Smooth muscle cell (in vitro differentiated cells): ENCODE measurements at regions not wholly inside any gene's neighbourhood (a gene's known extent, or its start where the extent isn't known, plus 50 kb on each side); places are given as distances from the start of the nearest gene placed in this dataset.

Experiments
- DNase-seq: peaks from one replicate; lab custom pipeline; 2025; ENCODE audit not compliant: unreplicated experiment; lab: John Stamatoyannopoulos, UW
- H2AFZ ChIP-seq: fragments of 200-600 bp; sonication (generic); 2 replicates; pipeline ENCODE4 v1.6.0; 2016; ENCODE audit warnings: antibody characterized with exemption, low read depth, mild to moderate bottlenecking
- H3F3A ChIP-seq: fragments of 200-600 bp; sonication (generic); 2 replicates; pipeline ENCODE4 v1.6.0; 2017; ENCODE audit warnings: antibody characterized with exemption, low read depth
- H3K27ac ChIP-seq: fragments of 200-600 bp; sonication (generic); 2 replicates; pipeline ENCODE4 v1.5.1; 2016; ENCODE audit warnings: low read depth, mild to moderate bottlenecking
- H3K27me3 ChIP-seq: fragments of 200-600 bp; sonication (generic); 2 replicates; pipeline ENCODE4 v1.6.1; 2016; ENCODE audit warnings: low read depth, mild to moderate bottlenecking
- H3K36me3 ChIP-seq: fragments of 200-600 bp; sonication (generic); 2 replicates; pipeline ENCODE4 v1.5.1; 2016; ENCODE audit warnings: low read depth
- H3K4me1 ChIP-seq: fragments of 200-600 bp; sonication (generic); 2 replicates; pipeline ENCODE4 v1.5.1; 2016; ENCODE audit warnings: low read depth
- H3K4me2 ChIP-seq: fragments of 200-600 bp; sonication (generic); 2 replicates; pipeline ENCODE4 v1.6.0; 2016; ENCODE audit warnings: mild to moderate bottlenecking
- H3K4me3 ChIP-seq: fragments of 200-600 bp; sonication (generic); 2 replicates; pipeline ENCODE4 v1.5.1; 2016; ENCODE audit warnings: mild to moderate bottlenecking
- H3K79me2 ChIP-seq: fragments of 200-600 bp; sonication (generic); 2 replicates; pipeline ENCODE4 v1.6.0; 2016; ENCODE audit warnings: low read depth, mild to moderate bottlenecking
- H3K9ac ChIP-seq: fragments of 200-600 bp; sonication (generic); 2 replicates; pipeline ENCODE4 v1.6.0; 2016; ENCODE audit warnings: low read depth
- H3K9me3 ChIP-seq: fragments of 200-600 bp; sonication (generic); replicated peaks from 2 replicates; pipeline ENCODE4 v1.5.1; 2016; ENCODE audit warnings: low read depth
- H4K20me1 ChIP-seq: fragments of 200-600 bp; sonication (generic); 2 replicates; pipeline ENCODE4 v1.6.0; 2016; ENCODE audit warnings: low read depth
- WGBS: methylation state at CpG from one replicate; pipeline ENCODE4 v1.1.7; 2016; ENCODE audit warnings: low lambda C conversion rate; 5-methylcytosine and 5-hydroxymethylcytosine counted together
- TF ChIP-seq, protein P1 (sequence below): fragments of 200-600 bp; sonication (generic); IDR thresholded peaks from 2 replicates; pipeline ENCODE4 v1.5.1; 2017; ENCODE audit warnings: borderline replicate concordance, mild to moderate bottlenecking, antibody characterized with exemption; ENCODE audit not compliant: insufficient read depth, poor library complexity, severe bottlenecking

DNA sequence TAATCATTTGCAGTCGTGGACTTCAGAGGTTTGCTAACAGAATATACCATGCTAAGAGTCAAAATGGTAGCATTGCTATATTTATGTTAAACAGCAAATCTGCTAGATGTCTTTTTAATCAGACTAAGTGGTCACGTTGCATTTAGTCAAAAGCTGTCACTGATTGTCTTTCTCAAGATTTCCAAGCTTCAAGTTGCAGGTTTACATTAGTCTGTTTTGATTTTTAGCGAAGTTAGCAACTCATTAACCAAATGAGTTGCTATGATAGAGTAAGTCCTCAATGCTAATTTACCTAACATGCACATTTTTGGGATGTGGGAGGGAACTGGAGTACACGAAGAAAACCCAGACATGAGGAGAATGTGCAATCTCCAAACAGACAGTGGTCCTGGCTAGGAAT is 653.2 kb downstream of the TNS3 start:
- Histone ChIP-seq H3F3A (peaks cover 42% of the 10 kb centered on the region), H2AFZ (peak overlapping the region; percentile 44), H3K4me2 (peak overlapping the region; percentile 15), H3K36me3 (no peaks in the 10 kb centered on the region), H3K9ac (no peak overlapping the region), H3K79me2 (peaks cover 4% of the 10 kb centered on the region), H3K27ac (peak overlapping the region; percentile 95), H4K20me1 (no peaks in the 10 kb centered on the region), H3K4me1 (peaks cover 8% of the 10 kb centered on the region), H3K27me3 (no peaks in the 10 kb centered on the region), H3K4me3 (no peak overlapping the region), H3K9me3 (no peaks in the 10 kb centered on the region)
- WGBS = 54% methylated on average over 4 of the region's 4 CpGs
- TF ChIP-seq, protein P1, sequence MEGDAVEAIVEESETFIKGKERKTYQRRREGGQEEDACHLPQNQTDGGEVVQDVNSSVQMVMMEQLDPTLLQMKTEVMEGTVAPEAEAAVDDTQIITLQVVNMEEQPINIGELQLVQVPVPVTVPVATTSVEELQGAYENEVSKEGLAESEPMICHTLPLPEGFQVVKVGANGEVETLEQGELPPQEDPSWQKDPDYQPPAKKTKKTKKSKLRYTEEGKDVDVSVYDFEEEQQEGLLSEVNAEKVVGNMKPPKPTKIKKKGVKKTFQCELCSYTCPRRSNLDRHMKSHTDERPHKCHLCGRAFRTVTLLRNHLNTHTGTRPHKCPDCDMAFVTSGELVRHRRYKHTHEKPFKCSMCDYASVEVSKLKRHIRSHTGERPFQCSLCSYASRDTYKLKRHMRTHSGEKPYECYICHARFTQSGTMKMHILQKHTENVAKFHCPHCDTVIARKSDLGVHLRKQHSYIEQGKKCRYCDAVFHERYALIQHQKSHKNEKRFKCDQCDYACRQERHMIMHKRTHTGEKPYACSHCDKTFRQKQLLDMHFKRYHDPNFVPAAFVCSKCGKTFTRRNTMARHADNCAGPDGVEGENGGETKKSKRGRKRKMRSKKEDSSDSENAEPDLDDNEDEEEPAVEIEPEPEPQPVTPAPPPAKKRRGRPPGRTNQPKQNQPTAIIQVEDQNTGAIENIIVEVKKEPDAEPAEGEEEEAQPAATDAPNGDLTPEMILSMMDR = no peak
- no peak for DNase-seq

DNA sequence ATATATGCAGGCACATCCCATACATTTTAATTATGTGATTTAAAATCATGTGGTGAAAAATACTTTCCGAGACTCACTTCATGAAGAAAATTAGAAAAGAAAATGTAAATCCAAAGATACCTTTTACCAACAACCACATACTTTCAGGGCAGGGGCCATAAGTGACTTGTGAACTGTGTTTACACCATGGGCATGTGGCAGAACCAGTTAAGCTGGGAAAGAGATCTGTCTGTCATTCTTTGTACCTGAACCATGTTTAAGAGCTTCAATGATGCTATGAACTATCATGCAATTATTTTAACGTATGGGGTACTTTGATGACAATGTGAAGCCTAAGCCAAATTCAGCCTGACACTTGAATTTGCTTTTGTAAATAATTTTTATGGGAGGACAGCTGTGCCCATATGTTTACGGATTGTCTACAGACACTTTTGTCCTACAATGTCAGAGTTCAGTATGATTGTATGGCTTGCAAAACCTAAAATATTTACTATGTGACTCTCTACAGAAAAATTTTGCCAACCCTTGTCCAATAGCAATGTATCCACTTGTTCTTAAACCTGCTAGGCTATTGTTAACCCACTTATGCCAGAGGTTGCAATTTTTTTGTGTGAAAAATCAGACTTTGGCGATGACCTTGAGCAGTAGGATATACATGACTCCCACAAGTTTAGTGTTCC is 654.6 kb downstream of the TNS3 start:
- no peaks in the 10 kb centered on the region for H4K20me1 ChIP-seq
- peaks cover 4% of the 10 kb centered on the region for H3K79me2 ChIP-seq
- no peak overlapping the region for H3K27ac ChIP-seq
- H2AFZ ChIP-seq = no peak overlapping the region
- H3K9me3 ChIP-seq = no peaks in the 10 kb centered on the region
- no peaks in the 10 kb centered on the region for H3K36me3 ChIP-seq
- TF ChIP-seq, protein P1 = no peak
- H3K27me3 ChIP-seq = no peaks in the 10 kb centered on the region
- no peak overlapping the region for H3K4me3 ChIP-seq
- no peak for DNase-seq
- 77% methylated on average over 4 of the region's 4 CpGs for WGBS
- no peak overlapping the region for H3K9ac ChIP-seq
- H3K4me2 ChIP-seq = no peak overlapping the region
- peaks cover 32% of the 10 kb centered on the region for H3F3A ChIP-seq
- H3K4me1 ChIP-seq = no peaks in the 10 kb centered on the region

DNA sequence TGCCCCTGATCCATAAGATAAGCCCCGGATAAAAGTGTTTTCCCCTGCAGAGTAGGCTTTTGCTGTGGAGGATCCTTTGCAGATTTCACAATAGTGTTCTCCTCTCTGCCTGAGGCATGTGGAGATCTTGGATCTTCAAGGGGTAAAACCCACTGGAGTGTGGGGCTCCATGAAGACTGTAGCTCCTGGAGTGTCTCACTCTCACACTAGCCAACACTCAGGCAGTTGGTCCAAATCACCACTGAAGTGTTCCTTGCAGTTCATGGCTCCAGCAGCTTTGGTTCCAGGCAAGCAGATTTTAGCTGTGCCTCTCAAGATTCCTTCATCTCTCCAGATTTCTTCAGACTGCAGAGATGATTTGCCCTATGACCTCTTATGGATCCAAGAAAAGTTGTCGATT is 665.3 kb downstream of the TNS3 start:
- DNase-seq = no peak
- 48% methylated on average over 2 of the region's 2 CpGs for WGBS
- Histone ChIP-seq H3K79me2 (no peaks in the 10 kb centered on the region), H3K9ac (no peak overlapping the region), H3K4me3 (no peak overlapping the region), H2AFZ (no peak overlapping the region), H3K27ac (no peak overlapping the region), H3K27me3 (no peaks in the 10 kb centered on the region), H3K9me3 (no peaks in the 10 kb centered on the region), H4K20me1 (no peaks in the 10 kb centered on the region), H3K4me2 (no peak overlapping the region), H3F3A (no peaks in the 10 kb centered on the region), H3K36me3 (no peaks in the 10 kb centered on the region), H3K4me1 (no peaks in the 10 kb centered on the region)
- TF ChIP-seq, protein P1 = no peak

- TF ChIP-seq, protein P1 = no peak
- Histone ChIP-seq H3K27ac (no peak overlapping the region), H3K27me3 (no peaks in the 10 kb centered on the region), H2AFZ (no peak overlapping the region), H3K4me3 (no peak overlapping the region), H3K4me1 (no peaks in the 10 kb centered on the region), H3K9me3 (no peaks in the 10 kb centered on the region), H3K9ac (no peak overlapping the region), H3K4me2 (no peak overlapping the region), H3K79me2 (no peaks in the 10 kb centered on the region), H3K36me3 (no peaks in the 10 kb centered on the region), H3F3A (no peaks in the 10 kb centered on the region), H4K20me1 (no peaks in the 10 kb centered on the region)
- no peak for DNase-seq
- WGBS = 79% methylated on average over 2 of the region's 2 CpGs
Measured at GRCh38 chr7:46912692-46913091, 669.2 kb downstream of the TNS3 start.
